ENCODE measurements at regions not wholly inside any gene's neighbourhood (a gene's known extent, or its start where the extent isn't known, plus 50 kb on each side); places are given as distances from the start of the nearest gene placed in this dataset.
"Not testable (repeated sequence)": the region's sequence is repeated elsewhere in the genome, so short reads cannot be mapped to it uniquely, and the experiment has no call there.

GRCh38 chr12:18849761-18850160 is 111.8 kb downstream of the CAPZA3 start:
- no peak for DNase-seq

DNA sequence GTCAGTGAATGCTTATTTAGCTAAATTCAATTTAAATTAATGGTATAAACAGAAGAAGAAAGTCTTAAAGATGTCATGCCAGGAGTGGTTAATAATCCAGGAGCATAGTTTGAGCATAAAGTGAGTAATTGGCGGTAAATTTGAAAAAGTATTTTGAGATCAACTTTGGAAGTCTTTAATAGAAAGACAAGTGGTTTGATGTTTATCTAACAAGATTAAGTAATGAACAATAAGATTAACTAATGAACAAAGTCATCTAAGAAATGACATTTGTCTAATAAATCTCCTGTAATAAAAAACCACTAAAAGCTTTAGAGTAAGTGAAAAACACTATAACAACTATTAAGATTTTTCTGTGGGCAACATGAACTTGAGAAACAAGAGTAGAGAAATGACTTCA is 112.8 kb downstream of the CAPZA3 start:
- peak; percentile 81 for DNase-seq

GRCh38 chr12:18851271-18851670 is 113.4 kb downstream of the CAPZA3 start:
- DNase-seq = peak; percentile 62

DNA sequence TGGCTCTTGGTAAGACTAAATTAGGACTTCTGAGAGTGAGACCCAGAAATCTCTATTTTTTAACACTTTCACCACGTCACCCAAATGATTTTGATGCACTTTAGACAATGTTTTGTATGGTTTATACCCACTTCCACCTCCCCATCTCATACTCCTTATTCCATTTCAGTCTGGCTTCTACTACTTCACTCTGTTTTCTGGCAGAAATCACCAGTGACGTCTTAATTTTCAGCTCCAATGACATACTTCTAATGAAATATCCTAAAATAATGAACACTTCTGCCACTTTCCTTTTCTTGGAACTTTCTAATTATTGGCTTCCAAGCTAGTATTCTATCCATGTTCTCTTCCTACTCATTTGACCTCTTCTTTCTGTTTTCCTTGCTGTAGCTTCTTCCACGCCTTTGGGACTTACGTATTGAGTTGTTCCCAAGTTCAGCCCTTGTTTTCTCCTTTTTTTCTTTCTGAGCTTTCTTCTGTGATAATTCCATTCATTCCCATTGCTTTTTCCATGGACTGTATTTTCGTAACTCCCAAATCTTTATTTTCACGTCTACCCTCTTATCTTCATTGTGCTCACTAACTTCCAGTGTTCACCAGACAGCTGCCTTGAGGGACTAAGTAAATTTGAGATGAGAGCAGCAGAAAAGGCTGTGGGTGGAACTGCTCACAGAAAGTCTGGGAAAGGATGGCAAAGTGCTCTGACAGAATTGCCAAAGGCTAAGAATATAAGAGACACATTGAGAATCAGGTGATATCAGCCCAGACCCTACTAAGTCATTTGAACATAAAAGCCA is 115.8 kb downstream of the CAPZA3 start:
- no peak for DNase-seq

DNA sequence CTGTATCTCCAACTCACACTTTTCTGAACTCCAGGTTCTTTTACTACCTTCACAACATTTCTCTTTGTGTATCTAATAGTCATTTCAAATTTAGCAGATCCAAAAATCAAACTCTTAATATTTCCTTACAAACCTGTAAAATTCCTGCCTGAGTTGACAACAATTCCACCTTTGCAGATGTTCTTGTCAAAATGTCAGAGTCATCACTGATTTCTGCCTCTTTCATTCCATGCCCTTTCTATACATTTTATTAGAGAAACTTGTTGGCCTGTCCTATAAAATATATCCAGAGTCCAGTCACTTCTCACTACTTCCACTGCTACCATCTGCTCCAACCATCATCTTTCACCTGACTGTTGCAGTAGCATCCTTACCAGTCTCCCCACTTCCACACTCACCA is 119.7 kb downstream of the CAPZA3 start:
- DNase-seq = no peak

- no peak for DNase-seq
These were observed 121.5 kb downstream of the CAPZA3 start for GRCh38 chr12:18859400-18859799.

GRCh38 chr12:18861287-18861858 is 123.5 kb downstream of the CAPZA3 start:
- DNase-seq = no peak

DNA sequence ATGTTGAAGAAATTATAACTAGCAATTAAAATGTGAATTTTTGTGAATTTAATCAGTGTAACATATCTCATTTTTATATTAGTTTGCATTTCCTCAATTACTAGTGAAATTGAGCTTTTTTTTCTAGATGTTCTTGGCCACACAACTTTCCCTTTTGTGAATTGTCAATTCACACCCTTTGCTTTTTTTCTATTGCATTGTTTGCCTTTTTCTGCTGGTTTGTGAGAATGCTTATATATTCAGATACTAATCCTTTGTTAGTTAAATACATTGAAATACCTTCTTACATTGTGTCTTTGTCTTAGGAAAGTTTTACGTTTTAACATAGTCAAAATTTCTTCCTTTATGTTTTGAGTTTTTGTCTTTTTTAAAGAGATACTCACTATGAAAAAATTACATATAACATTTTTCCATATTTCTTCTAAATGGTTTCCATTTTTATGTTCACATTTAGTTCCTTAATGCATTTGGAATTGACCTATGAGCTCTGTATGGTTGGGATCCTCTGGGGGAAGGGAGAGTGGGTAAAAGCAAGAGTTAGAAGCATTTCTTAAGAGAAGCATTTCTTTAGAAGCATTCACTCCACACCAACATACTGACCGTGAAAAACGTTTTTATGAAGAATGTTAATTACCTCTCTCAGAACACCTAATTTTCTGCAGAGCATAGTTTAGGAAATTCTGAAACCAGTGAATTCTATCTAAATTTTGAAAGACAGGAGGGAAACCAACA is 126.0 kb downstream of the CAPZA3 start:
- DNase-seq = no peak

DNA sequence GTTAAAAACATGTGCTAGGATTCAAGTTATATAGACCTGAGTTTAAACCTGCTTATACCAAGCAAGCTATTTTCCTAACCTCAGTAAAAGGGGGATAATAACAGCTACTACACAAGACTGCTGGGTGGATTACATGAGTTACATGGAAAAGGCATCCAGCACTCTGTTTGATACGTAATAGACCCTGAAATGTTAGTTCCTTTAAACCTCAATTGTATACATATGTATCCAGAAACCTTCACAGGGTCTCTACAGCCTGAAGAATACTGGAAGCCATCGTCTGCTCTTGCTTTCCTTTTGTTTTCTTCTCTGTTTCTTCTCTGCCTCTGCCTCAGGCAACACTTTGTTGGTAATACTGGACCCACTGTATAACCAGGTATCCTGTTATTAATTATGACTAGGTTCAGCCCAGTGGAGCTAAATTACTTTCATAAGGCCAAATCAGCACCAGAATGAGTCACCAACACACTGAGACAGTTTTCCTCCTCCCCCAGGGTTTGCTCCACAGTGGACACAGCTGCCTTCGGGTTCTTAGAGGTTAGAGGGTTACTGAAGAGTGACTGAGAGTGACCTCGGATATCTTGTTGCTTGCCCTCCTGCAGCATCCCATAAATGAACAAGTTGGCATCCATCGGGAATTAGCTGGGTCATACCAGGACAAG is 127.1 kb downstream of the CAPZA3 start:
- DNase-seq = no peak

- no peak for DNase-seq
These were observed 130.8 kb downstream of the CAPZA3 start for GRCh38 chr12:18868717-18869116.

DNA sequence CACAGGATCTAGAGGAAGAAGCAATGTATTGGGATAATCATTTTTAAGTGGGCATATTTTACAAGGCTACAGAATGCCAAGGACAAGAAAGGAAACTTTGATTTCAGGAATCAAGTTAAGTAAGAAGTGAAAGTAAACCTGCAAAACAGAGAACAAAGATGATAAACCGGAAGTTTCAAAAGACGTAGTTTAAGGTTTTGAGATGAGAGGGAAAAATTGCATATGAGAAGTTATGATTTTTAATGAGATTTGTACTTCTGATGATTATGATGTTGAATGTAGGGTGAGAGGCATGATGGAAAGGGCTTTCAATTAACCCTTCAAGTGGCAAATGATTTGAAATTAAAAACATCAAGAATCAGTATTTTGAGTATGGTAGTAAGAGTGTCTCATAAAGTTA is 134.9 kb downstream of the CAPZA3 start:
- DNase-seq = no peak

GRCh38 chr12:18878676-18879180 is 140.8 kb downstream of the CAPZA3 start:
- DNase-seq = no peak

- no peak for DNase-seq
These were observed 144.8 kb downstream of the CAPZA3 start for GRCh38 chr12:18882690-18883089.

- DNase-seq = no peak
These were observed 149.0 kb downstream of the CAPZA3 start for GRCh38 chr12:18886962-18887361.

DNA sequence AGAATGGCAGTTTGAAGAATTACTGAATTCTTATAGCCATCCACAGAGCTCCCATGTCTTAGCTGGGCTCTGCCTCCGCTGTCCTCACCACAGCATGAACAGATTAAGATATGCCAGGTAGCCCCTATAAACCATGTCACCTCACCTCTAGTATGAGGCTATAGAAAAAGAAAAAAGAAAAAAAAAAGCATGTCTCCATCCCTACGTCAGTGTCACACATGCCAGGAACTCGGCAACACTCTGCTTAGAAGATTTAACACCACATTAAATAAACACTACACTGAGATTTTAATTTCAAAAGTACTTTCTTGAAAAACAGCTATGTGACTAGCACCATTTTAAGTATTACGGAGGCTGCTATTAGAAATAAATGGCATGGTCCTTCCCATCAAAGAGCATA is 149.4 kb downstream of the CAPZA3 start:
- no peak for DNase-seq

GRCh38 chr12:18888047-18888446 is 150.1 kb downstream of the CAPZA3 start:
- DNase-seq = no peak

- not testable (repeated sequence) for DNase-seq
These were observed 152.7 kb downstream of the CAPZA3 start for GRCh38 chr12:18890621-18891020.

DNA sequence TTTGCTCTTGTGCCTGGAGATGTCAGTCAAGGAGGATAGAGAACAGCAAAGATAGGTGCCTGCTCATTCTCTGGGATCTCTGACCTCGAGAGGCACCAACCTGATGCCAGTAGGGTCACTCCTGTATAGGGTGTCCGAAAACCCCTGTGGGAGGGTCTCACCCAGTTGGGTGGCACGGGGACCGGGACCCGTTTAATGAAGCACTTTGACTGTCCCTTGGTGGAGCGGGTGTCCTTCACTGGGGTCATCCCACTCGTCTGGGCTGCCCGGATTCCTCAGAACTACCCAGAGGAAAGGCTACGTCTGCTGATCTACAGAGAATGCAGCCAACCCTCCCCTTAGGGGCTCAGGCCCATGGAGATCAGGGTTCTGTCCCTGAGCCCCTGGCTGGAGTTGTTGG is 157.6 kb downstream of the CAPZA3 start:
- no peak for DNase-seq

- no peak for DNase-seq
These were observed 158.0 kb downstream of the CAPZA3 start for GRCh38 chr12:18895946-18896345.

GRCh38 chr12:18897823-18898222 is 159.9 kb downstream of the CAPZA3 start:
- DNase-seq = no peak

DNA sequence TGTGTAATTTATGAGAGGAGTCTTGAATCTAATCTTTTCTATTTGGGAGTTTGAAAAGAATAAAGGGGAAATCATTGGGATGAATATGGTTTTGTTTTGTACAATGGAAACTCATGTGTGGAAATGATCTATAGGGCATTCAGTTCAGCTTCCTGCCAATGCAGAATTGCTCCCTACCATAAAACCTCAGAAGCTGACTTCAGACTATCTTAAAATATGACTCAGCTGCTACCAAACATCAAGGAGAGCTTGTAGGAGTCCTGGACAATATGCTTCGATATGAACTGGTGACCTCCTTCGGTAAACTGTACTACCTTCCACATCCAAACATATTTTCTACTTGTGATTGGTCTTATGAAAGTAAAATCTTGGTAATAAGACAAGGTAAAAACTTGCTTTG is 160.6 kb downstream of the CAPZA3 start:
- DNase-seq = no peak

- DNase-seq = no peak
These were observed 161.2 kb downstream of the CAPZA3 start for GRCh38 chr12:18899162-18899561.

GRCh38 chr12:18899678-18900317 is 161.9 kb downstream of the CAPZA3 start:
- no peak for DNase-seq
